HG03159 (cell line): ENCODE measurements at regions not wholly inside any gene's neighbourhood (a gene's known extent, or its start where the extent isn't known, plus 50 kb on each side); places are given as distances from the start of the nearest gene placed in this dataset.
A peak's percentile ranks its signal among the peaks of the same experiment; 100 is the strongest.
"Not testable (repeated sequence)": the region's sequence is repeated elsewhere in the genome, so short reads cannot be mapped to it uniquely, and the experiment has no call there.

Source experiments
- ATAC-seq: cut with Tn5 transposase; IDR thresholded peaks from one replicate; pipeline ENCODE4 v1.9.1; 2021; ENCODE audit warnings: mild to moderate bottlenecking, moderate library complexity; ENCODE audit not compliant: unreplicated experiment

DNA sequence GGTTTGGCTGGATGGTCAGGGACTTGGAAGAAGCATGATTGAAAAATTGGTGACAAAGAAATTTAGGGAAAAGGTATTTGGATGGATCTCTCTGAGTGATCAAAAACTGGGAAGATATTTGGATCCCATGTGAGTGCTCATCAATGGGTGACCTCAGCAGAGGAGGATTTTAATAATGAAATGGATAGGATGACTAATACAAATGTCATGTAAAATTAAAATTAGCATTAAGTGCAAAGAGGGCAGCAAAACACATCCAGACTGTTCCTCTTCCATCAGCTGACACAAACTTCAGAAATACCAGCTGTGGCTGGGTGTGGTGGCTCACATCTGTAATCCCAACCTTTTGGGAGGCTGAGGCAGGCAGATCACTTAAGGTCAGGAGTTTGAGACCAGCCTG lies 151.7 kb downstream of the THBS2 start:
- ATAC-seq: no peak

DNA sequence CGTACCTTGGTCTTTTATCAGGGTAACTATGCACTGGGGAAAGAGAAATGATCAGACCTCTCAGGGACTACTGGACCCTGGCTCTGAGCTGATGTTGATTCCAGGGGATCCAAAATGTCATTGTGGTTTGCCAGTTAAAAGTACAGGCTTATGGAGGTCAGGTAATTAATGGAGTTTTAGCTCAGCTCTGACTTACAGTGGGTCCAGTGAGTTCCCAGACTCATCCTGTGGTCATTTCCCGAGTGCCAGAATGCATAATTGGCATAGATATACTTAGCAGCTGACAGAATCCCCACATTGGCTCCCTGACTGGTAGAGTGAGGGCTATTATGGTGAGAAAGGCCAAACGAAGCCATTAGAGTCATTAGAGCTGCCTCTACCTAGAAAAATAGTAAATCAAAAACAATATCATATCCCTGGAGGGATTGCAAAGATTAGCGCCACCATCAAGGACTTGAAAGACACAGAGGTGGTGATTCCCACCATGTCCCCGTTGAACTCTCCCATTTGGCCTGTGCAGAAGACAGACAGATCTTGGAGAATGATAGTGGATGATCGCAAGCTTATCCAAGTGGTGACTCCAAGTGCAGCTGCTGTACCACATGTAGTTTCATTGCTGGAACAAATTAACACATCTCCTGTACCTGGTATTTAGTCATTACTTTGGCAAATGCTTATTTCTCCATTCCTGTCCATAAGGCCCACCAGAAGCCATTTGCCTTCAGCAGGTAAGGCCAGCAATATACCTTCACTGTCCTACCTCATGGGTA lies 152.4 kb downstream of the THBS2 start:
- no peak for ATAC-seq

DNA sequence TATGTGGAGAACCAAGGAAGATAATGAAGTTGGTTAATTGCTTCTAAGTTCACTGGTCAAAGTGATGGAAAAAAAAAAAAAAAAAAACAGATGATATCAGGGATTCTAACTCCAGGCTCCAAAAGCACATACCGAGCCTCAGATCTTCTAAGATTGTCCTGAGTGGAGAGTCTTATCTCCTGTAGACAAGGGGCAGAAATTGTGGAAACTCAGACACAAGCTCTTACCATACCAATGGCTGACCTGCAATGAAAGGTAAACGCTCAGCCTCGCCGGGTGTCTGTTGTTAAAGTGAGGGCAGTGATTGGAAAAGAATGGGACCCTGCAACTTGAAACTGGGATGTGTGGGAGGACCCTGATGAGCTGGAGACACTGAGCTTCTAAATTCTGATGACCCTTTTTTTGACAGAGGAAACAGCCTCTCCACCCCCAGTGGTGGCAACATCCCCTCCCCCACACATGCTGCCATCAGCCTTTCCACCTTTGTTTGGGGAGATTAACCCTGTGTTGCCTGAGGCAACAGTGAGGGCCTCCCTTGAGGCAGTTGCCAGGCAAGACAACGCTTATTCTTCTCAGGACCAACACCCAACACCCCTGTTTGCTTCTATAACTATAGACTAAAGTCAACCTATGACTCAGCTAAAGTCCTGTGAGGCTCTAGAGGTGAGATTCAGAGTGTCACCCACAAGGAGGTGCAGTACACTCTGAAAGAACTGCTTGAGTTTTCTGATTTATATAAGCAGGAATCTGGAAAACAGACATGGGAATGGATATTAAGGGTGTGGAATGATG lies 154.0 kb downstream of the THBS2 start:
- no peak for ATAC-seq

DNA sequence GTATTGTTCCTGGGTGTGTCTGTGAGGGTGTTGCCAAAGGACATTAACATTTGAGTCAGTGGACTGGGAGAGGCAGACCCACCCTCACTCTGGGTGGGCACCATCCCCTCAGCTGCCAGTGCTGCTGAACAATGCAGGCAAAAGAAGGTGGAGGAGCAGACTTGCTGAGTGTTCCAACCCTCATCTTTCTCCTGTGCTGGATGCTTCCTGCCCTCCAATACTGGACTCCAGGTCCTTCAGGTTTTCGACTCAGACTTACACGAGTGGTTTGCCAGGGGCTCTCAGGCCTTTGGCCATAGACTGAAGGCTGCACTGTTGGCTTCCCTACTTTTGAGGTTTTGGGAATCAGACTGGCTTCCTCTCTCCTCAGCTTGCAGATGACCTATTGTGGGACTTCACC lies 155.0 kb downstream of the THBS2 start:
- ATAC-seq: not testable (repeated sequence)

DNA sequence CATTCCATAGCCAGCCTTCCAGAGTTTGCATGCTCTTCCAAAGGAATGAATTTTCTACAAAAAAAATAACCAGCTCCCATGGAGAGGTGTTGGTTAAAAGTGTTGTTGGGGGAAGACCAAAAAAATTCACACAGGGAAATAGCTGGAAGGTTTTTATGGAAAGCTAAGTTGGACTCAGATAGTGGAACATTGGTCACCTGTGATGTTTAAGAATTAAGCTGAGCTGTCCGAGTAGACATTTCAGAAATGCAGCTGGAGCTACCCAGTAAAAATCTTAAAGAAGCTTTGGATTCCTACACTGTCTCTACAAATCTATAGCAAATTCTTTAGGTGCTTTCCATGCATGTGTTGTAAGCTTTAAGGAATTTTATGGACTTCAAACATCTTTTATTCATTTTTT lies 155.5 kb downstream of the THBS2 start:
- ATAC-seq: no peak

DNA sequence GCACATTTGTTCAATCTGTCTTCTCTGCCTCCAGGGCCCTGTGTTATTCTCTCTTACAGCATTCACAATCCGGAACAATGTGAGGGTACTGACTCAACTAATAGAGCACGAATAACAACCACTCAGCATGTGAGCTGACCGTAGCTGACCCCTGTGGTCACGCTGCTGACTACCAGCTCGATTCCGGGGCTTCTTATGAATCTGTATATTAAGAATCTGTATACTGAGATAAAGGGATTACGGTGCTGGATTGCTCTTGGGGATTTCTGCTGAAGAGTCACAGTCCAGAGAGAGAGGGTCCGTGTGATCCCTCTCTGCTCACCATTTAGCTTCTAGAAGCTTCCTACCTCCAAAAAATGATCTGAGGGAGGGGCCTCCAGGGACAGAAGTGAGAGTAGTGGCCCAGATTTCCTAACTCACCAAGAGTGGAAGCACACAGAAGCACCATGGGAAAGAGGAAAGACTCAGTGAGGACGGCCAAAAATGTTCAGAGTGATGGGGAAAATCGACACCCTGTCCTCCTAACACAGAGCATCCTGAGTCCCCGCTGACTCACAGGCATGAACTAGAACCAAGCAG lies 156.2 kb downstream of the THBS2 start:
- ATAC-seq: no peak

DNA sequence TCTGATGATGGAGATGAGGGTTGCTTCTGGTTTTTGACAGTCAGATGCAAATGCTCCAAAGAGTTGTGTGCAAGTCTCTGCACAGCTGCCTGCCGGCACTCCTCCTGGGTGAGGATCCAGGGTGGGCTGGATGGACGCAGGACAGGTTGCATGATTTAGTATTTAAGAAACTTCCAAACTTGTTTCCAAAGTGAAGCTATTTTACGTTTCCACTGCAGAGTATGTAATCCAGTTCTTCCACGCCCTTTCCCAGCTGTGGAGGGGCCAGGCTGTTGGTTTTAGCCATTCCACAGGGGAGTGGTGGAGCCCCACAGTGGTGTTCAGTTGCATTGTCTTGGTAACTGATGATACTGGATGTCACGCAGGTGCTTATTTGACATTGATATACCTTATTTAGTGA lies 157.3 kb downstream of the THBS2 start:
- ATAC-seq: no peak

DNA sequence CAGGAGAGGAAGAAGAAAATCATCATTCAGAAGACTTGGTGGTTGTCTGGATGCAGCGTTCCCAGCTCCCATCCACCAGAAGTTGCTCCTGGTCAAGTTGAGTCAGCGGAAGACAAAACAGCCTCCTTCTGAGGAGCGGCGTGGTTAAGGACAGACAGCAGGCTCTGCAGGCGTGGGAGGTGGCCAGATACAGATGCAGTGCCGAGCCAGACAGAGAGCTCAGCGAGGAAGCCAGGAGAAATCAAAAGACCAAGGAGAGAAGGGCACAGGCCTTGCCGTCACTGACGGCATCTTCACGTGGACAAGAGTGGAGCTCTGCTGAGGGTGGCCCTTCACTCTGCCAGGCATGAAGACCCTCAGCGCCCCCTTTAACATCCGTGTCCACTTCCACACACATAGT lies 158.5 kb downstream of the THBS2 start:
- ATAC-seq: no peak

DNA sequence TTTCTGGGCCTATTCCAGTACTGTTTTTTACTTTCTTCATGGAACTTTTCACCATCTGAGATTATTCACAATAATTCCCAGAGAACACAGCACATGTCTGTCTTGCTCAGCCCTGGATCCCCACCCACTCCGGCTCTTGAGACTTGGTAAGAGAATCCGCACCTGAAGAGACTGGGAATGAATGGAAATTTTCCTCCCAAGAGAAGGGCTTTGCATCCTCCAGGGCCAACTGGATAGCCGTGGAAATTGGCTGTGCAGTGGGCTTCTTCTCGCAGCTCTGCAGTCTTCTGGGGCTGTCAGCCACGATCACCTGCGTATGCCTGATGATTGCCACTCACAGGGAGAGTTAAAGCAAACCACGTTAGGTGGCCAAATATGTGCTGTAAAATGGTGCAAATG lies 159.1 kb downstream of the THBS2 start:
- no peak for ATAC-seq

DNA sequence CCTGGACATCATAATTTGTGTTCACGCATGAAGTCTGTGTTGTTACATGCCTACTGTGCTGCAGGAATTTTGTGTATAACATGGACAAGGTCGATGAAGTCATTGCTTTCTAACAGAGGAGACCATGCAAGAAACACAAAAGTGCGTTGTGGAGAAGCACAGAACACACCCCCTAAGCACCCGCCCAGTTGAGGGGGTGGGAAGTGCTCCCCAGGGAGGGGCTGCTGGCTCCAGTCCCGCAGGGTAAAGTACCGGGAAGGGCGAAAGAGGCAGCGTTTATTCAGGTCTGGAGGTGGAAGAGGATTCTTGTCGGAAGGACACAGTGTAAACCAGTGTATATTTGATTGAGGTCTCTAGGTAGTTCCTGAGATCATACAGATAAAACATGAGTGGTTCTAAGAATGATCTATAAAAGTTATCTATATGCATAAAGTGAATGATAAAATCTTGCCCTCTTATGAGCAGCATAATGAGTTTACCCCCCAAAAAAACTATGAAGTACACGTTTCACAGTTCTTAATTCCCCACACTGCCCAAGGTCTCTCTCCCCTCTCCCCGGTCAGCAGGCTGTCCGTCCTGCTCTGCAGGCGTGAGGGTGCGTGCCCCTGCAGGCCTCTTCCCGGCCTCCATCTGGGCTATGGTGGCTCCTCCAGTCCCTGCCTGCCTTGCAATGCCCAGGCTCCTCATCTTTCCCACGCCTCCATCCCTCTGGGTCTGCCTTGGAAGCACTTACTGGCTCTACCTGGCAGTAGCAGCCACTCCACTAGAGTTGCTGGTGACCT lies 159.7 kb downstream of the THBS2 start:
- ATAC-seq: no peak

DNA sequence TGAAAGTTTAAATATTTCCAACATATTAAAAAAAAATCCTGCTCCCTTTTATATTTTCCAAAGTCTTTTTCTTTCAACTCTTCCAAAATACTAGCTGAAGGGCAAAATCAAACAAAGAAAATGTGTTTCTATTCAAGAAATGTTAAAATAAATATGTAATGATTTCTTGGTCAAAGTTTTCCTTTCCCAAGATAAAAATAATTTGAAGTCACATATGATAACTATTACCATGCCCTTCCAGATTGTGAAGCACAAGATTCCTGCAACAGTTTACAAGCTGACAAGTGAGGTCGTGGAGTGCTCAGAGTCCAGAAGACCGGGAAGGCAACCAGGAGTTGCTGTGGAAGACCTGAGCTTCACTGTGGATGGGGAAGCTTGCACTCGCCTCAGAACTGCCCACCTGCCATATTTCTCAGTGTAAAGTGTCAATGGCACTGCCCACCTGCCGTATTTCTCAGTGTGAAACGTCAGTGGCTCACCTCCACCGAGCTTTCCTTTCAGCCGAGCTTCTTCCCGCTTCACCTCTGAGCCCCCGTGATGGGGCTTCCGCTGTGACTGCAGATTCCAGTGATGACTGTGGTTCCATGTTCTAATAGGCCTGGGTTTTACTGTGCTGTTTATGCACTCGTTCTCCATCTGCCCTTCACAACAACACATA lies 160.5 kb downstream of the THBS2 start:
- no peak for ATAC-seq

DNA sequence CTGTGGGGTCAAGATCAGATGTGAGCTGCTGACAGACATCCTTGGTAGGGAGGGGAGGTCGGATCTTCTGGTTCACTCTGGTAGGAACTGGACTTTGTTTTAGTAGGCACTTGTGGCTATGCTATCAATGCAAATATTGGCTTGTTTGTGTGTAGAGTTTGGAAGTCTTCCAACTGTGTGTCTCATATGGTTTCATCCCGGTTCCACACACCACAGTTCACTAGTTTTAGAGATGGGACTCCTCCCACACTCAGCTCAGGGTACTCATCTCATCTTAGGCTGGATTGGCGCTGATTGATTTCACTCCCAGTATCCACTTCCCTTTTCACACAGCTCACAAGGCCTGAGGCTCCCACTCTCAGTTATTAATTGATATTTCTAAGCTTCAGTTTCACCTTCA lies 161.3 kb downstream of the THBS2 start:
- ATAC-seq: peak; percentile 98

DNA sequence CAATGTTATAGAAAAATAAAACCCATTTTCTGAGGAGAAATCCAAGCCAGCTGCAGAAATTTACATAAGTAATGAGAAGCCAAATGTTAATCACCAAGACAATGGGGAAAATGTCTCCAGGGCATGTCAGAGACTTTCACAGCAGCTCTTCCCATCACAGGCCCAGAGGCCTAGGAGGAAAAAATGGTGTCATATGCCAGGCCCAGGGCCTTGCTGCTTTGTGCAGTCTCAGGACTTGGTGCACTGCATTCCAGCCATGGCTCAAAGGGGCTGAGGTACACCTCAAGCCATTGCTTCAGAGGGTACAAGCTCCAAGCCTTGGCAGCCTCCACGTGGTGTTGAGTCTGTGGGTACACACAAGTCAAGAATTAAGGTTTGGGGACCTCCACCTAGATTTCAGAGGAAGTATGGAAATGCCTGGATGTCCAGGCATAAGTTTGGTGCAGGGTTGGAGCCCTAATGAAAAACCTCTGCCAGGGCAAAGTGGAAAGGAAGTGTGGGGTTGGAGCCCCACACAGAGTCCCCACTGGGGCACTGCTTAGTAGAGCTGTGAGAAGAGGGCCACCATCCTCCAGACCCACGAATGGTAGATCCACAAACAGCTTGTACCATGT lies 163.0 kb downstream of the THBS2 start:
- ATAC-seq: not testable (repeated sequence)

DNA sequence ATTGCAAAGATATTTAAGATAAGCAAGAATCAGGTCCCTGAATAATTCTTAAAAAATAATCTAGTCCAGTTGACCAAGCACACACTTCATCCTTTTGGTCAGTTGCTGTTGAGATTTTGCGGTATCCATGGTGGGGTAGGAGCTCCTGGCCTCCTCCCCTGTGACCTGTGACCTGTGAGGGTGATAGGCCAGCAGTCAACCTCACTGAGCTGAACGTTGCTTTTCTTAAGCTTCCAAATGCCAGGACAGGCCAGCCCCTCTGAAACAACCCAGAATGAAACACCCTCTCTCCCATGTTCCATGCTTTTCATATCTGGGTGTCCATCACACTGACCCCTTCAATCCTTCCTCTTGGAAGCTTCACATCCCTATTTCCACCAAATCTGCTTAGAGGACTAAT lies 164.9 kb downstream of the THBS2 start:
- no peak for ATAC-seq

DNA sequence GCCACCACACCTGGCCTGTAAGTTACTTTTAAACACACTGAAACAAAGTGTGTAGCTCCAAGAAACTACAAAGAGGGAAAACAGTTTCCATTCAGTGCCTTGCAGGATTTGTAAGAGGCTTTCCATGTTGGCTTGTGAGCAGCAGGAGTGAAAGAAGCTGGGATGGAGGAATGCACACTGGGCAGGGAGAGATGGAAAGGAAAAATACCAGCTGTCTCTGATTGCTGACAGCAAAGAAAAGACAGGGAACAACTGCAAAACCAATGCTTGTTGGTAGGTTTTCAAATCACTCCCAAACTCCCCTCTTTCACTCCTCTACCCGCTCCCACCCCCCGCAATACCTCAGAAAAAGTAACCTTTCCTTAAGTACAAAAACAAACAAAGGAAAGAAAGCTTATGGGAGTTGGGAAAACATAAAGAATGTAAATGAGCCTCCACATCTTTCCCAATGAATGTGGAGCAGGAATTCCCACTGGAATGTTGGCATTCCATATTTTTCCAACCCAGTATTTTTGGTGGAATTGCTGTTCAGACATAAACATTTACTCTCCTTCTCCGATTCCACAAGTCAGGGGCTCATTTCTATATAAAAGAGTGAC lies 166.1 kb downstream of the THBS2 start:
- no peak for ATAC-seq

DNA sequence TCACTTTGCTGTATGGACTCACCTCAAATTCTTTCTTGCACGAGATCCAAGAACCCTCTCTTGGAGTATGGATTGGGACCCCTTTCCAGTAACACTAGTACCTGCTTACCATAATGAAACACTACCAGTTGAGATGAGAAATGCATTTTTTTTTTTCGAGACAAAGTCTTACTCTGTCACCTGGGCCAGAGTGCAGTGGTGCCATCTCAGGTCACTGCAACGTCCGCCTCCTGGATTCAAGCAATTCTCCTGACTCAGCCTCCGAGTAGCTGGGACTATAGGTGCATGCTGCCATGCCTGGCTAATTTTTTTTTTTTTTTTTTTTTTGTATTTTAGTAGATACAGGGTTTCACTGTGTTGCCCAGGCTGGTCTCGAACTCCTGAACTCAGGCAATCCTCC lies 167.0 kb downstream of the THBS2 start:
- not testable (repeated sequence) for ATAC-seq

DNA sequence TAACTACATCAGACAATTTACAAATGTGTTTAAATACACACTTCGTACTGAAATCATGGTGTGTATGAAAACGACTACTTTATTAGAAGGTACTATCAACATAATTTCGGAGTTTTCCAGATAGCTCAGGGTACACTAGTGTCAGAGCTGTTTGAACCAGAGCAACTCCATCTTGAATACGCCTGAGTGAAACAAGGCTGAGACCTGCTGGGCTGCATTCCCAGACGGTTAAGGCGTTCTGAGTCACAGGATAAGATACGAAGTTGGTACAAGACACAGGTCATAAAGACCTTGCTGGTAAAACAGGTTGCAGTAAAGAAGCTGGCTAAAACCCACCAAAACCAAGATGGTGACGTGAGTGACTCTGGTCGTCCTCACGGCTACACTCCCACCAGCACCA lies 167.6 kb downstream of the THBS2 start:
- ATAC-seq: no peak

DNA sequence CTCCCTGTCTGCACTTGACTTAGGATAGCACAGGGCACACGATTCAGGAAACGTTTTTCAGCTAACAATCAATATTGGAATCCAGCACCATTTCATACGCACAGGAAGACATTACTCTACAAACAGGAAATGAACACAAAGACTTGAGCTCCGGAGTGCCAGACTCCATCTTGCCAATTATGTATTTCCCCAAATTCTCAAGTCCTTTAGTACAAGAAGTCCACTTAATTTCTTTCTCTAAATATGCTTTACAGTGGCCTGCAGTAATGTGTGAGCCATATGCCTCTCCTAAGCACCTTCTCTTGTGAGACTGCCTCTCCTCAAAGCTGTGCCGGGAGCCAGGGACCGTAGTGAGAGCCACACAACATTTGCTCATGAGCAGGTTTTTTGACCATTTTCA lies 168.2 kb downstream of the THBS2 start:
- no peak for ATAC-seq

DNA sequence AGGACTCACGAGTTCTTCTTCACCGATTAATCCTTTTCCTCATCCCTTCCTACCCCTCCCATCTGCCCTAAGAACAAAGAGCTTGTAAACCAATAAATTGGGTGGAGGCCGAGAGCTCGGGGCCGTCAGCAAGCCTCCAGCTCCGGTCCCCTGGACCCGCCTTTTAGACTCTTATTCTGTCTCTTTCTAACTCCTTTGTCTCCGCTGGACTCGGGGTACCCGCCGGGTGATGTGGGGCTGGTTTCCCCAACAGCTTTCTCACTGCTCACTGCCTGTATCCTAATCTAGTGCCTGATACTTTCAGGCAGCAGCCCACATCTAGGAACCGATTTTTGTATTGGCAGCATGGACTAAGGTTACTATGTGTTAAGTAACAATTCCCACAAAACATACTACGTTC lies 169.1 kb downstream of the THBS2 start:
- ATAC-seq: not testable (repeated sequence)

DNA sequence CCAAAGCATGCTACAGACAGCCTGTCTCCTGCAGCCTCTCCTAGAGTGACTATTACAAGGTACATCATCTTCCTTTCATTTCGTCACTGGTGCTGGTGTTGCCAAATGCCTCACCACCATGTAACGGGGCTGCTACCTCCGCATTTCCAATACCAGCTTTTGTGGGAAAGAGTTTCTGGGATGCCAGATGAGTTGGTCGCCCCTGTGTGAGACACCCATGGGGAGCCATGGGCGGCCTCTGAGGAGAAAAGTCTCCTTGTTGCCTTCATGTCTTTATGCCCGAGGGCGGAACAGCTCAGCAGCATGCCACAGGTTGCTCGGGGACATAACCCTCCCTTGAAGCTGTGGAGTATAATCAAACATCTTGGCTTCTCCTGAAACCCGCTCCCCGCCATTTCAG lies 169.6 kb downstream of the THBS2 start:
- ATAC-seq: no peak
